Peyer's patch (tissue), 4 donors: ENCODE measurements at regions not wholly inside any gene's neighbourhood (a gene's known extent, or its start where the extent isn't known, plus 50 kb on each side); places are given as distances from the start of the nearest gene placed in this dataset.

Source experiments
- CTCF ChIP-seq, 6 experiments: fragments of 450-650 bp in 4 of 6; fragments of 200-600 bp in 2 of 6; sonication (generic) in 1 of 6; IDR thresholded peaks; one replicate each; pipeline ENCODE4 v1.5.1; 2017 to 2019; ENCODE audit warnings: antibody characterized with exemption in 6 of 6, mild to moderate bottlenecking in 3 of 6, moderate library complexity in 1 of 6
- POLR2A ChIP-seq, 2 donors: fragments of 450-650 bp; IDR thresholded peaks; one replicate each; pipeline ENCODE4 v1.5.1; 2017; ENCODE audit warnings: antibody characterized with exemption in 2 of 2, mild to moderate bottlenecking in 2 of 2, moderate library complexity in 2 of 2

DNA sequence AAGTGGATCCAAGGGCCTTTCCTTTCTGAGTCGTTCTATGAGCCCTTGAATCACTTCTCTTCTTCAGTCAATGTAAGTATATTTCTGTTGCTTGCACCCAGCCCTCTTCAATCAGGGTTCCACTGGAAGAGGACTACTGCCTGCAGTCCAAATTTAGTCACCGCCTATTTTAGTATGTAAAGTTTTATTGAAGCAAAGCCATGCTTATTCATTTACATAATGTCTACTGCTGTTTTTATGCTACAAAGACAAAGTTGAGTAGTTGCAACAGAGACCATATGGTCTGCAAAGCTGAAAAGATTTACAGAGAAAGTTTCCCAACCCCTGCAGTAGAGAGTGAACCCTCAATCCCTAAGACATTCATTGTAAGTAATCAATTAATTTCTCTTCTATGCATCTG lies 332.5 kb upstream of the TNP1 start:
- TF ChIP-seq CTCF (IDR thresholded peaks at IDR 0.05) (no peak), POLR2A (IDR thresholded peaks at IDR 0.05) (no peak)
